GM12891 (cell line): ENCODE measurements at regions not wholly inside any gene's neighbourhood (a gene's known extent, or its start where the extent isn't known, plus 50 kb on each side); places are given as distances from the start of the nearest gene placed in this dataset.

ENCODE experiments used
- DNase-seq: peaks from one replicate; pipeline ENCODE4 v3.0.0; 2011; ENCODE audit warnings: low spot score; ENCODE audit not compliant: insufficient read length
- FAIRE-seq: peaks from 2 replicates; lab custom pipeline; 2011; peaks lifted over from hg19 to GRCh38; lab: Jason Lieb, UNC
- PAX5 ChIP-seq: IDR thresholded peaks from 2 replicates; pipeline ENCODE4 v1.6.1; 2011; ENCODE audit warnings: low read length, moderate library complexity, mild to moderate bottlenecking; ENCODE audit not compliant: insufficient read depth, severe bottlenecking
- POLR2A ChIP-seq: IDR thresholded peaks from 2 replicates; pipeline ENCODE4 v1.6.1; 2011; ENCODE audit warnings: low read depth, low read length, control low read depth
- POLR2AphosphoS5 ChIP-seq: IDR thresholded peaks from 2 replicates; pipeline ENCODE4 v1.6.1; 2011; ENCODE audit warnings: low read depth, low read length, control low read depth
- POU2F2 ChIP-seq: IDR thresholded peaks from 2 replicates; pipeline ENCODE4 v1.6.1; 2011; ENCODE audit warnings: low read depth, mild to moderate bottlenecking, control low read depth, low read length, moderate library complexity
- SPI1 ChIP-seq: IDR thresholded peaks from 2 replicates; pipeline ENCODE4 v1.6.1; 2011; ENCODE audit warnings: low read depth, low read length, control low read depth
- TAF1 ChIP-seq: IDR thresholded peaks from 2 replicates; pipeline ENCODE4 v1.6.1; 2011; ENCODE audit warnings: low read depth, low read length, control low read depth

- DNase-seq (no peak), FAIRE-seq (no peak)
- no peak for TF ChIP-seq POLR2A
- TF ChIP-seq POLR2AphosphoS5, result no peak
- TF ChIP-seq POU2F2, result no peak
- TF ChIP-seq TAF1, result no peak
- TF ChIP-seq SPI1, result no peak
- no peak for TF ChIP-seq PAX5
Observed at GRCh38 chr5:27434335-27434734, 395.9 kb upstream of the CDH9 start.

GRCh38 chr5:27414099-27414498, 375.7 kb upstream of the CDH9 start:
- no peak for TF ChIP-seq TAF1
- TF ChIP-seq POLR2AphosphoS5, result no peak
- TF ChIP-seq POLR2A, result no peak
- no peak for TF ChIP-seq SPI1
- TF ChIP-seq PAX5, result no peak
- no peak for TF ChIP-seq POU2F2
- FAIRE-seq (no peak), DNase-seq (no peak)

GRCh38 chr5:27412384-27412783, 374.0 kb upstream of the CDH9 start:
- no peak for FAIRE-seq
- no peak for DNase-seq
- no peak for TF ChIP-seq POLR2A
- no peak for TF ChIP-seq PAX5
- TF ChIP-seq POU2F2, result no peak
- TF ChIP-seq TAF1, result no peak
- no peak for TF ChIP-seq SPI1
- no peak for TF ChIP-seq POLR2AphosphoS5

DNA sequence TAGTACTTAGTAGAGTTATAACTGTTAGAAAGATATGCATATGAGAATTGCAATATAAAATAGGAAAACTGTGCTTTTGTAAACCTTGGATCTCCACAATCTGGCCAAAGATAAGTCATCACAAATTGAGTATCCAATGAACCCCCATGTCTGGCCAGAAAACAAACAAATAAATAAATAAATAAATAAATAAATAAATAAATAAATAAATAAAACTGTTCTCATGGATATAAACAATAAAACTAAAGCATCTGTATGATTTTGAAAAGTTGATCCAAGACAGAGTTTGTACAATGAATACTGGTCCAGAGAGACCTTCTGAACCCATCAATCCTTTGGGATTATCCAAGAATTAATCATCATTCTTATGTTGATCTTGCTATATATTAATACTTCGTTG, 367.6 kb upstream of the CDH9 start:
- TF ChIP-seq POLR2AphosphoS5, result no peak
- DNase-seq, result no peak
- FAIRE-seq, result no peak

DNA sequence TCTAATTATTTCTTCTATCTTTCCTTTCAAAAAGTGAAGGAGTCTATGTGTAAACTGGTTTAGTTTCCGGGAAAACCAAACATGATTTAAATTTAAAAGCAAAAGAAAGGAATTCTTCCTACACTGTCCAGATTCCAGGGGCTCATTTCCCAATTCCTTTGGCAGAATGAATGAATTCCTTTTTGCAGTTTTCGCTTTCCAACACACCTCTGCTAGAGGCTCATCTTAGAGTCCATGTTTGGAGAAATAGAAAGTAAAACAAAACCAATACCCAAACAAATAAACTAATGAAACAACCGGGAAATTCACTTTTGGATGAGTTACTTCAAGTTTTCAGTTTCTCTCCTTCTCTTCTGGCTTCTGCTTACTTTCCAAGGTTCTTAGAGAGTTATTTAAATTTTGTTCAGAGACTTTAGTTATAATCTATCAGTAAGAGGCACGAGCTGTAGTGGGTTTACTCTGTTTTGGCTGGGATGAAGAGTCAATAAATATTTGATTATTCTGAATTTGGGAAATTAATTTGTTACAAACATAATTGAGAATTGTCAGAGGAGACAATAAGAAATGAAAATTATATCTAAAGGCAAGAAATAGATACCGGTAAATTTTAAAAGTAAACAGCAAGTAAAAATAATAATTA, 365.0 kb upstream of the CDH9 start:
- no peak for TF ChIP-seq POU2F2
- TF ChIP-seq TAF1, result no peak
- no peak for TF ChIP-seq POLR2A
- no peak for TF ChIP-seq POLR2AphosphoS5
- TF ChIP-seq SPI1, result no peak
- no peak for TF ChIP-seq PAX5
- DNase-seq (no peak), FAIRE-seq (no peak)

DNA sequence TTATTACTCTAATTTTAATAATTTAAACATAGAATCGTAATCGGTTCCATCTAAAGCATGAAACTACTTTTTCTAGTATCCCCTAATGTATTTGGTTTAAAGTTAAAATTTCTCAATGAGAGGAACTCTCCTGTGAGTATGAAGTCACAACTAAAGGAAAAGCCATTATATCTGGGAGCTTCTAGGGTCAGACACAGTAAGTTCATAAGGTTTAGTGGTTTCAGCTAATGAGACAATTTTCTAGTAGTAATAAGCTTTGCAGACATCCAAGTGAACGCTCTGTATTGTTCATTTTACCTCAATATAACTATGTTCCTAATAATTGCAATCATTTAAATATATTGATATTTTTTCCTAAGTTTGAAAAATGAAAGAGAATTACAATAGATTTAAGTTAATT, 364.4 kb upstream of the CDH9 start:
- TF ChIP-seq POLR2AphosphoS5, result no peak
- TF ChIP-seq POLR2A, result no peak
- no peak for TF ChIP-seq SPI1
- TF ChIP-seq PAX5, result no peak
- TF ChIP-seq POU2F2, result no peak
- TF ChIP-seq TAF1, result no peak
- DNase-seq, result no peak
- no peak for FAIRE-seq

- no peak for DNase-seq
- TF ChIP-seq POU2F2 (no peak), SPI1 (no peak), TAF1 (no peak), POLR2AphosphoS5 (no peak), PAX5 (no peak), POLR2A (no peak)
- no peak for FAIRE-seq
Observed at GRCh38 chr5:27396998-27397397, 358.6 kb upstream of the CDH9 start.

- DNase-seq (no peak), FAIRE-seq (no peak)
Observed at GRCh38 chr5:27392716-27393115, 354.3 kb upstream of the CDH9 start.

GRCh38 chr5:27389696-27390095, 351.3 kb upstream of the CDH9 start:
- TF ChIP-seq TAF1 (no peak), POLR2A (no peak), PAX5 (no peak), POU2F2 (no peak), POLR2AphosphoS5 (no peak), SPI1 (no peak)
- DNase-seq (no peak), FAIRE-seq (no peak)

More at GRCh38 chr5:27392716-27393115, 354.3 kb upstream of the CDH9 start:
- TF ChIP-seq POU2F2, result no peak

DNA sequence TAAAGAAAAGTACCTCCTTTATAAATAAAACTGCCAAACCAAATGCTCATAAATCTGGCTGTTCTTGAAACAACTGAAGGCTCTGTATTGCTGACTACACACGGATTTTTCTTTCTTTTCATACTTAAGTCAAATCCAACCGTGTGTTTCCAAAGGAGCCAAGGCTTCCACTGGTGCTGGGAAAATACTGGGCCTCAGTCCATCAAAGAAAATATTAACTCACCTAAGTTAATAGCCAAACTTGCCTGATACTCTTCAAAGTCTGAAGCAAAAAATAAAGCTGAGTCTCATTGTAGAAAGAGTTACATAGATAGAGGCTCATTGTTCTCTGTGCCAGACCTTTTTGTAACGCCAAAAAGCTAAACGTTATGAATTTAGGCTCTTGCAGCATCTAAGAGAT, 350.4 kb upstream of the CDH9 start:
- DNase-seq (no peak), FAIRE-seq (no peak)
- no peak for TF ChIP-seq TAF1
- TF ChIP-seq PAX5, result no peak
- TF ChIP-seq POLR2AphosphoS5, result no peak
- TF ChIP-seq POU2F2, result no peak
- TF ChIP-seq SPI1, result no peak
- TF ChIP-seq POLR2A, result no peak

GRCh38 chr5:27387535-27388073, 349.2 kb upstream of the CDH9 start:
- DNase-seq, result no peak

More at GRCh38 chr5:27387535-27388073, 349.2 kb upstream of the CDH9 start:
- no peak for FAIRE-seq
- no peak for TF ChIP-seq TAF1
- TF ChIP-seq SPI1, result no peak
- TF ChIP-seq POLR2A, result no peak
